A673 (cell line): ENCODE measurements at regions not wholly inside any gene's neighbourhood (a gene's known extent, or its start where the extent isn't known, plus 50 kb on each side); places are given as distances from the start of the nearest gene placed in this dataset.

Source experiments
- EZH2 ChIP-seq: fragments of 200-600 bp; sonication (generic); IDR thresholded peaks from 2 replicates; pipeline ENCODE4 v1.6.1; 2017; ENCODE audit warnings: borderline replicate concordance, low read depth, mild to moderate bottlenecking, mixed read lengths, antibody characterized with exemption, low read length; ENCODE audit not compliant: poor library complexity, severe bottlenecking
- TF ChIP-seq, protein P1 (sequence below): fragments of 300-800, 200-600 bp; sonication (generic); conservative IDR thresholded peaks from 2 replicates; pipeline ENCODE4 v1.5.1; 2017; ENCODE audit warnings: low read depth, mild to moderate bottlenecking, antibody characterized with exemption, low read length, moderate library complexity, mixed read lengths

- TF ChIP-seq EZH2 = no peak
- TF ChIP-seq, protein P1, sequence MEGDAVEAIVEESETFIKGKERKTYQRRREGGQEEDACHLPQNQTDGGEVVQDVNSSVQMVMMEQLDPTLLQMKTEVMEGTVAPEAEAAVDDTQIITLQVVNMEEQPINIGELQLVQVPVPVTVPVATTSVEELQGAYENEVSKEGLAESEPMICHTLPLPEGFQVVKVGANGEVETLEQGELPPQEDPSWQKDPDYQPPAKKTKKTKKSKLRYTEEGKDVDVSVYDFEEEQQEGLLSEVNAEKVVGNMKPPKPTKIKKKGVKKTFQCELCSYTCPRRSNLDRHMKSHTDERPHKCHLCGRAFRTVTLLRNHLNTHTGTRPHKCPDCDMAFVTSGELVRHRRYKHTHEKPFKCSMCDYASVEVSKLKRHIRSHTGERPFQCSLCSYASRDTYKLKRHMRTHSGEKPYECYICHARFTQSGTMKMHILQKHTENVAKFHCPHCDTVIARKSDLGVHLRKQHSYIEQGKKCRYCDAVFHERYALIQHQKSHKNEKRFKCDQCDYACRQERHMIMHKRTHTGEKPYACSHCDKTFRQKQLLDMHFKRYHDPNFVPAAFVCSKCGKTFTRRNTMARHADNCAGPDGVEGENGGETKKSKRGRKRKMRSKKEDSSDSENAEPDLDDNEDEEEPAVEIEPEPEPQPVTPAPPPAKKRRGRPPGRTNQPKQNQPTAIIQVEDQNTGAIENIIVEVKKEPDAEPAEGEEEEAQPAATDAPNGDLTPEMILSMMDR = no peak
Measured at GRCh38 chr17:15019158-15019557, 246.0 kb downstream of the PMP22 start.
